MM.1S (cell line): ENCODE measurements at regions not wholly inside any gene's neighbourhood (a gene's known extent, or its start where the extent isn't known, plus 50 kb on each side); places are given as distances from the start of the nearest gene placed in this dataset.

ENCODE experiments used
- DNase-seq: peaks from one replicate; pipeline ENCODE4 v3.0.0-alpha.2; 2015
- H2AFZ ChIP-seq: fragments of 300-600 bp; sonication (generic); 2 replicates; pipeline ENCODE4 v1.6.0; 2016; ENCODE audit warnings: antibody characterized with exemption, low read length
- H3F3A ChIP-seq: fragments of 300-600 bp; sonication (generic); 2 replicates; pipeline ENCODE4 v1.6.1; 2016; ENCODE audit warnings: mild to moderate bottlenecking, antibody characterized with exemption, low read length, moderate library complexity, mixed read lengths; ENCODE audit not compliant: insufficient read depth
- H3K27ac ChIP-seq: fragments of 300-600 bp; sonication (generic); 2 replicates; pipeline ENCODE4 v1.5.1; 2016; ENCODE audit warnings: mild to moderate bottlenecking, low read length
- H3K27me3 ChIP-seq: fragments of 300-600 bp; sonication (generic); replicated peaks from 2 replicates; pipeline ENCODE4 v1.6.0; 2016; ENCODE audit warnings: low read length; ENCODE audit not compliant: insufficient read depth
- H3K36me3 ChIP-seq: fragments of 300-600 bp; sonication (generic); replicated peaks from 2 replicates; pipeline ENCODE4 v1.6.1; 2016; ENCODE audit warnings: mild to moderate bottlenecking, low read length, mixed read lengths; ENCODE audit not compliant: insufficient read depth
- H3K4me1 ChIP-seq: fragments of 300-600 bp; sonication (generic); 2 replicates; pipeline ENCODE4 v1.6.1; 2016; ENCODE audit warnings: low read length, mixed read lengths
- H3K4me2 ChIP-seq: fragments of 300-600 bp; sonication (generic); 2 replicates; pipeline ENCODE4 v1.6.0; 2016; ENCODE audit warnings: low read depth, low read length
- H3K4me3 ChIP-seq: fragments of 300-600 bp; sonication (generic); 2 replicates; pipeline ENCODE4 v1.5.1; 2016; ENCODE audit warnings: low read length, mixed read lengths
- H3K79me2 ChIP-seq: fragments of 300-600 bp; sonication (generic); 2 replicates; pipeline ENCODE4 v1.6.1; 2016; ENCODE audit warnings: mixed run types, low read length, mixed read lengths
- H3K9ac ChIP-seq: fragments of 300-600 bp; sonication (generic); 2 replicates; pipeline ENCODE4 v1.6.1; 2016; ENCODE audit warnings: low read length, mixed read lengths
- H3K9me2 ChIP-seq: fragments of 300-600 bp; sonication (generic); replicated peaks from 2 replicates; pipeline ENCODE4 v1.6.1; 2016; ENCODE audit warnings: mild to moderate bottlenecking, low read length, mixed read lengths; ENCODE audit not compliant: insufficient read depth
- H3K9me3 ChIP-seq: fragments of 300-600 bp; sonication (generic); replicated peaks from 2 replicates; pipeline ENCODE4 v1.6.1; 2016; ENCODE audit warnings: mild to moderate bottlenecking, low read length, mixed read lengths; ENCODE audit not compliant: insufficient read depth
- H4K20me1 ChIP-seq: fragments of 300-600 bp; sonication (generic); 2 replicates; pipeline ENCODE4 v1.6.1; 2016; ENCODE audit warnings: mild to moderate bottlenecking, low read length, moderate library complexity, mixed read lengths; ENCODE audit not compliant: insufficient read depth
- EZH2 ChIP-seq: fragments of 300-600 bp; sonication (generic); optimal IDR thresholded peaks from 2 replicates; pipeline ENCODE3; 2017; ENCODE audit warnings: low read depth, mild to moderate bottlenecking, antibody characterized with exemption, low read length, mixed read lengths
- EZH2phosphoT487 ChIP-seq: fragments of 300-600 bp; sonication (generic); IDR thresholded peaks from 2 replicates; pipeline ENCODE4 v1.6.1; 2018; ENCODE audit warnings: antibody characterized with exemption, low read length
- TF ChIP-seq, protein P1 (sequence below): fragments of 300-600 bp; sonication (generic); IDR thresholded peaks from 2 replicates; pipeline ENCODE4 v1.5.1; 2016; ENCODE audit warnings: antibody characterized with exemption, low read length, mixed read lengths

DNA sequence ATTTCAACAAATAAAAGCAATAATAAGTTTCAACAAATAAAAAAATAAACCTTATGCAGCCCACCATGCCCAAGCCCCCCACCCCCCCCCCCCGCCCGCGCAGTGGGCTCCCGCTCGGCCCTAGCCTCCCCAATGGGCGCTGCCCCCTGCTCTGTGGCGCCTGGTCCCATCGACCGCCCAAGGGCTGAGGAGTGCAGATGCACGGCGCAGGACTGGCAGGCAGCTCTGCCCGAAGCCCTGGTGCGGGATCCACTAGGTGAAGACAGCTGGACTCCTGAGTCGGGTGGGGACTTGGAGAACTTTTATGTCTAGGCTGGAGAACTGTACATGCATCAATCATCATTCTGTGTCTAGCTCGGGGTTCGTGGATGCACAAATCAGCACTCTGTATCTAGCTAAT, 779.6 kb downstream of the DACH1 start:
- DNase-seq = no peak
- H3K4me2 ChIP-seq = no peak overlapping the region
- H2AFZ ChIP-seq = no peak overlapping the region
- H3K4me1 ChIP-seq = no peaks in the 10 kb centered on the region
- TF ChIP-seq EZH2 (no peak), EZH2phosphoT487 (no peak)
- TF ChIP-seq, protein P1, sequence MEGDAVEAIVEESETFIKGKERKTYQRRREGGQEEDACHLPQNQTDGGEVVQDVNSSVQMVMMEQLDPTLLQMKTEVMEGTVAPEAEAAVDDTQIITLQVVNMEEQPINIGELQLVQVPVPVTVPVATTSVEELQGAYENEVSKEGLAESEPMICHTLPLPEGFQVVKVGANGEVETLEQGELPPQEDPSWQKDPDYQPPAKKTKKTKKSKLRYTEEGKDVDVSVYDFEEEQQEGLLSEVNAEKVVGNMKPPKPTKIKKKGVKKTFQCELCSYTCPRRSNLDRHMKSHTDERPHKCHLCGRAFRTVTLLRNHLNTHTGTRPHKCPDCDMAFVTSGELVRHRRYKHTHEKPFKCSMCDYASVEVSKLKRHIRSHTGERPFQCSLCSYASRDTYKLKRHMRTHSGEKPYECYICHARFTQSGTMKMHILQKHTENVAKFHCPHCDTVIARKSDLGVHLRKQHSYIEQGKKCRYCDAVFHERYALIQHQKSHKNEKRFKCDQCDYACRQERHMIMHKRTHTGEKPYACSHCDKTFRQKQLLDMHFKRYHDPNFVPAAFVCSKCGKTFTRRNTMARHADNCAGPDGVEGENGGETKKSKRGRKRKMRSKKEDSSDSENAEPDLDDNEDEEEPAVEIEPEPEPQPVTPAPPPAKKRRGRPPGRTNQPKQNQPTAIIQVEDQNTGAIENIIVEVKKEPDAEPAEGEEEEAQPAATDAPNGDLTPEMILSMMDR = no peak
- H3K79me2 ChIP-seq = no peaks in the 10 kb centered on the region
- no peak overlapping the region for H3K9ac ChIP-seq
- no peaks in the 10 kb centered on the region for H3K27me3 ChIP-seq
- H3K36me3 ChIP-seq = no peaks in the 10 kb centered on the region
- no peak overlapping the region for H3K4me3 ChIP-seq
- H3K9me3 ChIP-seq = no peaks in the 10 kb centered on the region
- H4K20me1 ChIP-seq = no peaks in the 10 kb centered on the region
- no peaks in the 10 kb centered on the region for H3F3A ChIP-seq
- H3K9me2 ChIP-seq = no peaks in the 10 kb centered on the region
- H3K27ac ChIP-seq = no peak overlapping the region

DNA sequence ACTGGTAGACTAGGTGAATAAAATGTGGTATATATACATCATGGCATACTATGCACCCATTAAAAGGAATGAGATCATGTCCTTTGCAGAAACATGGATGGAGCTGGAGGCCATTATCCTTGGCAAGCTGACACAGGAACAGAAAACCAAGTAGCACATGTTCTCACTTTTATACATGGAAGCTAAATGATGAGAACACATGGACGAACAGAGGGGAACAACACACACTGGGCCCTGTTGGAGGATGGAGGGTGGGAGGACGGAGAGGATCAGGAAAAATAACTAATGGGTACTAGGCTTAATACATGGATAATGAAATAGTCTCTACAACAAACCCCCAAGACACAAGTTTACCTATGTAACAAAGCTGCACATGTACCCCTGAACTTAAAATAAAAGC, 780.0 kb downstream of the DACH1 start:
- Histone ChIP-seq H3K27ac (no peak overlapping the region), H3K9me3 (no peaks in the 10 kb centered on the region), H3K9ac (no peak overlapping the region), H3K27me3 (no peaks in the 10 kb centered on the region), H3K36me3 (no peaks in the 10 kb centered on the region), H3K4me1 (no peaks in the 10 kb centered on the region), H3K79me2 (no peaks in the 10 kb centered on the region), H3F3A (no peaks in the 10 kb centered on the region), H3K9me2 (no peaks in the 10 kb centered on the region), H4K20me1 (no peaks in the 10 kb centered on the region), H3K4me2 (no peak overlapping the region), H2AFZ (no peak overlapping the region), H3K4me3 (no peak overlapping the region)
- TF ChIP-seq EZH2 = no peak
- TF ChIP-seq, protein P1 = no peak
- TF ChIP-seq EZH2phosphoT487 = no peak
- DNase-seq = no peak

DNA sequence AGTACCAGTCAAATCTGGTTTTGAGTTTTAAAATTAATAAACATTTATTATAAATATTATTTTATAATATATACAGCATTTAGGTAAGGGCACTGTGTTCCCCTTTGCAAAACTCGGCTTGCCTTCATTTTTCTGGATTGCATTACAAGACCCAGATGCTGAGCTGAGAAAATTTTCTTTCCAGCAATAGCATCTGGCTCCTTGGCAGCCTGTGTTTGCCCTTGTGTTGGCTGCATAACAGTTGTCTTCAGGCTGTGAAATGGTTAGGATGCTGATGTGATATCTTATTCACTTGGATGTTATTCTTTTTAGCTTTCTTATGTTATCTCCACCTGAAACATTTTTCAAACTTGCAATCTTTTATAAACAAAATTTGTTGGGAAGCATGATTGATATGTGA, 784.4 kb downstream of the DACH1 start:
- H3K79me2 ChIP-seq = no peaks in the 10 kb centered on the region
- no peak for DNase-seq
- H3K4me1 ChIP-seq = no peaks in the 10 kb centered on the region
- H3K27me3 ChIP-seq = no peaks in the 10 kb centered on the region
- H3K36me3 ChIP-seq = no peaks in the 10 kb centered on the region
- no peaks in the 10 kb centered on the region for H3F3A ChIP-seq
- TF ChIP-seq EZH2 = no peak
- no peak for TF ChIP-seq EZH2phosphoT487
- TF ChIP-seq, protein P1 = no peak
- no peak overlapping the region for H3K4me3 ChIP-seq
- H3K4me2 ChIP-seq = no peak overlapping the region
- H4K20me1 ChIP-seq = no peaks in the 10 kb centered on the region
- H3K27ac ChIP-seq = no peak overlapping the region
- H3K9ac ChIP-seq = no peak overlapping the region
- H2AFZ ChIP-seq = no peak overlapping the region
- H3K9me2 ChIP-seq = no peaks in the 10 kb centered on the region
- H3K9me3 ChIP-seq = no peaks in the 10 kb centered on the region
